ENCODE measurements at regions not wholly inside any gene's neighbourhood (a gene's known extent, or its start where the extent isn't known, plus 50 kb on each side); places are given as distances from the start of the nearest gene placed in this dataset.

DNA sequence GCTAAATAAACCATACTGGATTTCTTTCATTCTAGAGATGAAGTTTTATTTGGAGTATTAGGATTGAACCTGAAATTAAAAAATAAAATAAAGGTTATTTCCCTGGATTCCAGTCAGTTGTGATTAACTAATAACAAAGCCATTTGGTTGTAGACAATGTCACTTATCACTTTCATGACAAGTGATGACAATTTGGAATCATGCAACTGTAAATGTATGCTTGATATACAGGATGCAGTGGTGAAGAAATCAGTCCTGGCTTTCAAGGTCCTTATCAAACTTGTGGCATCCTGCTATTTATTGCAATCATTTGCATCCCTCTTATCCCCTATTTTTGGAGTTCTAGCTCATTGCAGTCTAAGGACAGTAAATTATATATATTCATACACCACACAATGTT is 425.2 kb downstream of the CHL1 start:
- no peak overlapping the region for H3K27ac ChIP-seq
- TF ChIP-seq, protein P1, sequence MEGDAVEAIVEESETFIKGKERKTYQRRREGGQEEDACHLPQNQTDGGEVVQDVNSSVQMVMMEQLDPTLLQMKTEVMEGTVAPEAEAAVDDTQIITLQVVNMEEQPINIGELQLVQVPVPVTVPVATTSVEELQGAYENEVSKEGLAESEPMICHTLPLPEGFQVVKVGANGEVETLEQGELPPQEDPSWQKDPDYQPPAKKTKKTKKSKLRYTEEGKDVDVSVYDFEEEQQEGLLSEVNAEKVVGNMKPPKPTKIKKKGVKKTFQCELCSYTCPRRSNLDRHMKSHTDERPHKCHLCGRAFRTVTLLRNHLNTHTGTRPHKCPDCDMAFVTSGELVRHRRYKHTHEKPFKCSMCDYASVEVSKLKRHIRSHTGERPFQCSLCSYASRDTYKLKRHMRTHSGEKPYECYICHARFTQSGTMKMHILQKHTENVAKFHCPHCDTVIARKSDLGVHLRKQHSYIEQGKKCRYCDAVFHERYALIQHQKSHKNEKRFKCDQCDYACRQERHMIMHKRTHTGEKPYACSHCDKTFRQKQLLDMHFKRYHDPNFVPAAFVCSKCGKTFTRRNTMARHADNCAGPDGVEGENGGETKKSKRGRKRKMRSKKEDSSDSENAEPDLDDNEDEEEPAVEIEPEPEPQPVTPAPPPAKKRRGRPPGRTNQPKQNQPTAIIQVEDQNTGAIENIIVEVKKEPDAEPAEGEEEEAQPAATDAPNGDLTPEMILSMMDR (IDR thresholded peaks at IDR 0.05): no peak
- no peak for TF ChIP-seq POLR2A (IDR thresholded peaks at IDR 0.05)
- DNase-seq: no peak

DNA sequence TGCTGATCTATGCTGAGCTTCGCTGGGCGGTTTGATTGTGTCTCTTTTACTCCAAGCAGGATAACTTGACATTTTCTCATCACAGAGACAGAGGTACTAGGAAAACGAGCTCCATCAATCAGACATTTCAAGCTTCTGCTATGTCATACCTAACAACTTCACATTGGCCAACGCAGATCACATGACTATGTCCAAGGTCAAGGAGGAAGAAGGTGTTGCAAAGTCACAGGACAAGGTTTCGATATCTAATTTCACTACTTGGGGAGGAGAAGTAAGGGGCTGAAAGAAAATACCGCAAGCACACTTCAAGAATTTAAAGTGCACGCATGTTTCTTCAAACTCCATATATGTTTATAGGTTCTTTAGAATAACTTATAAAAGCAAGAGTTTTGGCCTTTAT is 425.8 kb downstream of the CHL1 start:
- no peaks in the 10 kb centered on the region for H3K4me1 ChIP-seq
- no peaks in the 10 kb centered on the region for H3K36me3 ChIP-seq
- no peak for DNase-seq
- no peak for TF ChIP-seq POLR2A (IDR thresholded peaks at IDR 0.05)
- H3K4me3 ChIP-seq: no peak overlapping the region
- H3K27me3 ChIP-seq: no peaks in the 10 kb centered on the region
- H3K9me3 ChIP-seq: no peaks in the 10 kb centered on the region
- H3K27ac ChIP-seq: no peak overlapping the region

More for the DNA sequence above, 425.2 kb downstream of the CHL1 start:
- no peaks in the 10 kb centered on the region for H3K27me3 ChIP-seq
- H3K4me3 ChIP-seq: no peak overlapping the region
- H3K4me1 ChIP-seq: no peaks in the 10 kb centered on the region
- no peaks in the 10 kb centered on the region for H3K36me3 ChIP-seq
- no peaks in the 10 kb centered on the region for H3K9me3 ChIP-seq

DNA sequence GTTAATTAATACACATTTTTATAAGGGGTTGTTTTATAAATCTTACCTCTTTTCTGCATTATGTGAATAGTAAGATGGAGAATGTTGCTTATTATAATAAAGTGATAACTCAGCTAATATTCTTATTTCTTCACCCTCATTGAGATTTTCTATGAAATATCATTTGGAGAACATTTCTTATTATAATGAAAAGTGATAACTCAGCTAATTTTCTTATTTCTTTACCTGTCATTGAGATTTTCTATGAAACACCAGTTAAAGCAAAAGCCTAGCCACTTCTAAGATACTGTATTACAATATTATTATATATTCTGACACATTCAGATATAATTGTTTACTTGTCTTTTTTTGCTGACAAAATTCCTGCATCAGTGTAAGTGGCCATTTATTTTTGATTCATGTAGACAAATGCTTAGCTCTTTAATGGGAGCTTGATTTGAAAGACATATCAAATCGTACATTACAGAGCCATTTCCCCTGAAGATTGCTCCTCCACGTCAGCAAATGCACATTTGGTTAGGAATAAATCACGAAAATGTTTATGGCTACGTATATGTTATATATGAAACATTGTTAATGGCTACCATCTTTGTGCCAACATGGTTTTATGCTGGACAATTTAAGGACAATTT is 427.5 kb downstream of the CHL1 start:
- Histone ChIP-seq H3K4me3 (no peak overlapping the region), H3K27me3 (no peaks in the 10 kb centered on the region), H3K9me3 (no peaks in the 10 kb centered on the region), H3K36me3 (no peaks in the 10 kb centered on the region), H3K27ac (no peak overlapping the region), H3K4me1 (no peaks in the 10 kb centered on the region)
- TF ChIP-seq POLR2A (IDR thresholded peaks at IDR 0.05): no peak
- TF ChIP-seq, protein P1 (IDR thresholded peaks at IDR 0.05): no peak
- DNase-seq: no peak

- TF ChIP-seq, protein P1 (IDR thresholded peaks at IDR 0.05): peak in 4 of 6 experiments; percentile 43 to 58 (median 48)
- TF ChIP-seq POLR2A (IDR thresholded peaks at IDR 0.05): no peak
- Histone ChIP-seq H3K4me3 (no peak overlapping the region), H3K27ac (no peak overlapping the region), H3K36me3 (no peaks in the 10 kb centered on the region), H3K9me3 (no peaks in the 10 kb centered on the region), H3K4me1 (no peaks in the 10 kb centered on the region), H3K27me3 (no peaks in the 10 kb centered on the region)
- DNase-seq: peak in 1 of 3 donors; percentile 61
Observed at GRCh38 chr3:632571-633170, 436.1 kb downstream of the CHL1 start.

- H3K27me3 ChIP-seq: no peaks in the 10 kb centered on the region
- H3K36me3 ChIP-seq: no peaks in the 10 kb centered on the region
- H3K27ac ChIP-seq: no peak overlapping the region
- no peak for DNase-seq
- H3K9me3 ChIP-seq: no peaks in the 10 kb centered on the region
- no peaks in the 10 kb centered on the region for H3K4me1 ChIP-seq
- no peak for TF ChIP-seq POLR2A (IDR thresholded peaks at IDR 0.05)
- TF ChIP-seq, protein P1 (IDR thresholded peaks at IDR 0.05): no peak
- H3K4me3 ChIP-seq: no peak overlapping the region
Observed at GRCh38 chr3:634511-634910, 437.9 kb downstream of the CHL1 start.

- DNase-seq: no peak
- Histone ChIP-seq H3K36me3 (no peaks in the 10 kb centered on the region), H3K4me1 (no peaks in the 10 kb centered on the region), H3K9me3 (no peaks in the 10 kb centered on the region), H3K27ac (no peak overlapping the region), H3K4me3 (no peak overlapping the region), H3K27me3 (no peaks in the 10 kb centered on the region)
- TF ChIP-seq, protein P1 (IDR thresholded peaks at IDR 0.05): no peak
- no peak for TF ChIP-seq POLR2A (IDR thresholded peaks at IDR 0.05)
Observed at GRCh38 chr3:635393-635792, 438.8 kb downstream of the CHL1 start.
